ENCODE measurements at regions not wholly inside any gene's neighbourhood (a gene's known extent, or its start where the extent isn't known, plus 50 kb on each side); places are given as distances from the start of the nearest gene placed in this dataset.

- DNase-seq = no peak
- Histone ChIP-seq H3K27me3 (no peaks in the 10 kb centered on the region), H3K36me3 (no peaks in the 10 kb centered on the region), H3K27ac (no peak overlapping the region), H3K4me3 (no peak overlapping the region), H3K9me3 (no peaks in the 10 kb centered on the region), H3K4me1 (peaks cover 0 to 11% (median 5%) of the 10 kb centered on the region in 4 donors)
- WGBS (ENCODE audit: insufficient coverage, low coverage, low lambda C conversion rate, missing lambda C conversion rate) = 84% methylated on average over 7 of the region's 9 CpGs
- intact Hi-C loops (cut with DNase I) = no loop called here
- ATAC-seq = no peak
- TF ChIP-seq POLR2A (IDR thresholded peaks at IDR 0.05) = no peak
- no peak for TF ChIP-seq CTCF (IDR thresholded peaks at IDR 0.05)
Measured at GRCh38 chr11:134740590-134741261, 328.7 kb upstream of the B3GAT1 start.

GRCh38 chr11:134739136-134739535 is 327.1 kb upstream of the B3GAT1 start:
- H3K36me3 ChIP-seq = no peaks in the 10 kb centered on the region
- H3K4me1 ChIP-seq = peaks cover 0 to 11% (median 5%) of the 10 kb centered on the region in 4 donors
- H3K27ac ChIP-seq = no peak overlapping the region
- intact Hi-C loops (cut with DNase I) = no loop called here
- WGBS (ENCODE audit: insufficient coverage, low coverage, low lambda C conversion rate, missing lambda C conversion rate) = 85% methylated on average over 8 of the region's 11 CpGs
- ATAC-seq (no peak), DNase-seq (no peak)
- no peak overlapping the region for H3K4me3 ChIP-seq
- H3K27me3 ChIP-seq = no peaks in the 10 kb centered on the region
- TF ChIP-seq POLR2A (IDR thresholded peaks at IDR 0.05) (no peak), CTCF (IDR thresholded peaks at IDR 0.05) (no peak)
- H3K9me3 ChIP-seq = no peaks in the 10 kb centered on the region

GRCh38 chr11:134738581-134738980 is 326.5 kb upstream of the B3GAT1 start:
- intact Hi-C loops (cut with DNase I) = no loop called here
- no peak for ATAC-seq
- TF ChIP-seq POLR2A (IDR thresholded peaks at IDR 0.05) = no peak
- no peak for TF ChIP-seq CTCF (IDR thresholded peaks at IDR 0.05)
- Histone ChIP-seq H3K36me3 (no peaks in the 10 kb centered on the region), H3K27ac (no peak overlapping the region), H3K27me3 (no peaks in the 10 kb centered on the region), H3K4me3 (no peak overlapping the region), H3K9me3 (no peaks in the 10 kb centered on the region), H3K4me1 (peaks cover 0 to 11% (median 5%) of the 10 kb centered on the region in 4 donors)
- 86% methylated on average over 12 of the region's 22 CpGs for WGBS (ENCODE audit: insufficient coverage, low coverage, low lambda C conversion rate, missing lambda C conversion rate)
- no peak for DNase-seq

- ATAC-seq (no peak), DNase-seq (no peak)
- TF ChIP-seq CTCF (IDR thresholded peaks at IDR 0.05) = no peak
- TF ChIP-seq POLR2A (IDR thresholded peaks at IDR 0.05) = no peak
- no peaks in the 10 kb centered on the region for H3K9me3 ChIP-seq
- H3K36me3 ChIP-seq = no peaks in the 10 kb centered on the region
- H3K27ac ChIP-seq = no peak overlapping the region
- no peaks in the 10 kb centered on the region for H3K27me3 ChIP-seq
- no peak overlapping the region for H3K4me3 ChIP-seq
- peaks cover 0 to 7% (median 2%) of the 10 kb centered on the region in 4 donors for H3K4me1 ChIP-seq
- intact Hi-C loops (cut with DNase I) = no loop called here
- 79% methylated on average over 7 of the region's 20 CpGs for WGBS (ENCODE audit: insufficient coverage, low coverage, low lambda C conversion rate, missing lambda C conversion rate)
Measured at GRCh38 chr11:134737563-134738510, 325.8 kb upstream of the B3GAT1 start.

Measured in right lobe of liver (tissue), 6 donors.